T-cell (primary cell): ENCODE measurements at regions not wholly inside any gene's neighbourhood (a gene's known extent, or its start where the extent isn't known, plus 50 kb on each side); places are given as distances from the start of the nearest gene placed in this dataset.

ENCODE experiments used
- ATAC-seq, 4 experiments: fragments of 200-7000 bp in 3 of 4; fragments of 150-1000 bp in 1 of 4; cut with Tn5 transposase; replicated peaks in 1 of 4; 1 replicate in 3 of 4; 2 replicates in 1 of 4; pipeline ENCODE4 v1.10.0; 2021; ENCODE audit warnings: moderate library complexity in 3 of 4, mild to moderate bottlenecking in 2 of 4, moderate number of reproducible peaks in 1 of 4
- CTCF ChIA-PET, 2 donors: fragments of 300-600 bp; sonication (Branson Sonifier 250); formaldehyde crosslinking; loops; one replicate each; lab custom pipeline; 2022; ENCODE audit warnings: antibody characterized with exemption in 2 of 2; lab: Charles Lee
- POLR2A ChIA-PET, 2 donors: fragments of 300-600 bp; sonication (Branson Sonifier 250); formaldehyde crosslinking; loops; one replicate each; lab custom pipeline; 2022; ENCODE audit warnings: antibody characterized with exemption in 2 of 2; lab: Charles Lee
- DNase-seq, 35 experiments: peaks; one replicate each; pipeline versions ENCODE4 v3.0.0 to v3.0.0-alpha.2; 2013 to 2023
- H3K27ac ChIP-seq: one replicate; pipeline ENCODE4 v1.5.1; 2013; ENCODE audit warnings: low read length
- H3K27me3 ChIP-seq, 2 experiments: replicated peaks in 1 of 2; 1 replicate in 1 of 2; 2 replicates in 1 of 2; pipeline versions ENCODE4 v1.6.1 to v1.7.0; 2013; ENCODE audit warnings: low read length in 1 of 2, mixed read lengths in 1 of 2; ENCODE audit not compliant: control insufficient read depth in 2 of 2, insufficient read depth in 2 of 2; ENCODE audit errors: extremely low read depth in 1 of 2
- H3K36me3 ChIP-seq, 2 donors: 1 replicate in 1 of 2; 2 replicates in 1 of 2; pipeline versions ENCODE4 v1.6.1 to v1.7.0; 2013; ENCODE audit warnings: low read length in 1 of 2; ENCODE audit not compliant: control insufficient read depth in 2 of 2, insufficient read depth in 1 of 2; ENCODE audit errors: extremely low read depth in 1 of 2
- H3K4me1 ChIP-seq, 2 experiments: 1 replicate in 1 of 2; 2 replicates in 1 of 2; pipeline versions ENCODE4 v1.6.1 to v1.7.0; 2013; ENCODE audit warnings: low read length in 2 of 2, mixed read lengths in 1 of 2; ENCODE audit not compliant: insufficient read depth in 2 of 2, control insufficient read depth in 1 of 2; ENCODE audit errors: extremely low read depth in 1 of 2
- H3K4me3 ChIP-seq, 2 donors: 1 replicate in 1 of 2; 2 replicates in 1 of 2; pipeline versions ENCODE4 v1.5.1 to v1.7.0; 2013; ENCODE audit warnings: mild to moderate bottlenecking in 2 of 2, low read length in 1 of 2, moderate library complexity in 1 of 2; ENCODE audit not compliant: control insufficient read depth in 1 of 2; ENCODE audit errors: extremely low read depth in 1 of 2
- H3K9me3 ChIP-seq: 2 replicates; pipeline ENCODE4 v1.7.0; 2013
- H3K27ac Mint-ChIP-seq, 2 donors: one replicate each; pipeline ENCODE4 v1.8.0; 2020 to 2021; ENCODE audit warnings: mild to moderate bottlenecking in 2 of 2, mixed read lengths in 2 of 2
- H3K27me3 Mint-ChIP-seq, 2 donors: one replicate each; pipeline ENCODE4 v1.8.0; 2021 to 2022; ENCODE audit warnings: mixed read lengths in 2 of 2
- H3K36me3 Mint-ChIP-seq: one replicate; pipeline ENCODE4 v1.8.0; 2021; ENCODE audit warnings: mixed read lengths
- H3K4me1 Mint-ChIP-seq, 3 donors: one replicate each; pipeline ENCODE4 v1.8.0; 2020 to 2022; ENCODE audit warnings: mixed read lengths in 3 of 3, mild to moderate bottlenecking in 1 of 3
- H3K4me3 Mint-ChIP-seq, 3 donors: one replicate each; pipeline ENCODE4 v1.8.0; 2020 to 2022; ENCODE audit warnings: mild to moderate bottlenecking in 3 of 3, mixed read lengths in 3 of 3, moderate library complexity in 3 of 3
- H3K9me3 Mint-ChIP-seq, 3 donors: one replicate each; pipeline ENCODE4 v1.8.0; 2020 to 2022; ENCODE audit warnings: mixed read lengths in 3 of 3
- WGBS: methylation state at CpG from one replicate; pipeline ENCODE4 v1.1.5; 2013; ENCODE audit warnings: missing lambda C conversion rate; ENCODE audit not compliant: insufficient coverage; 5-methylcytosine and 5-hydroxymethylcytosine counted together

DNA sequence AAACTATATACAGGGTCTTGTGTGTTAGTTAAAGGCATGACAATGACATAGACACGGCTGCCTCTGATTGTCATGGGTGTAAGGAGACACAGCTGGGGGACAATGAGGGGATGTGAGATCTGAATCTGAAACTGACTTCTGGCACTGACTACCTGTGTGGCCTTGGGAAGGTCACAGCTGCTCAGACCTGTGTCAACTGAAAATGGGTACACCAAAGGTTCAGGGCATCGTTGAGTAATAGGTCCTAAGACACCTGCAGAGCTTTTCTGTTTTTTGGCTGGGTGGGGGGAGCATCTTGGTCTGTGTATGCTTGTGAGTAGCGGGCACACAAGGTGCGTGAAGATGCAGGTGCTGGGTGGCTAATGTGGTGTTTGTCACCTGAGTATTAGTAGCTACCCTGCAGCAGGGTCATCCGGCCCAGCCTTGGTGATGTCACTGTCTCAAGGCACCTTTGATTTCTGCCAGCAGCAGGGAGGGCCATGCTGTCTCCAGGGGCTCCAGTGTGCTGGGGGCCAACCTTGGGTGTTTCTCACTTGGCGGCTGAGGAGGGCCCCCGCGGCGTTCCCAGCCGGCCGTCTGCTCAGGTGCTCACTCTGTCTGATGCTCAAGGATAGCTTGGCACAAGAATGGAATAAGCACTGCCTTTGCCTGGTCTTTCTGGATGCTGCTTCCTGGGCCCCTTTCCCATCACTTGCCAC, 53.1 kb upstream of the HS6ST1 start:
- POLR2A ChIA-PET: no interaction called here
- Histone ChIP-seq H3K9me3 (no peaks in the 10 kb centered on the region), H3K4me1 (peaks cover 2 to 24% of the 10 kb centered on the region in 2 experiments), H3K4me3 (no peak overlapping the region), H3K27me3 (peaks cover 0 to 70% of the 10 kb centered on the region in 2 experiments), H3K36me3 (no peaks in the 10 kb centered on the region), H3K27ac (no peak overlapping the region)
- Mint-ChIP-seq H3K36me3 (no peaks in the 10 kb centered on the region), H3K9me3 (no peaks in the 10 kb centered on the region), H3K27me3 (peaks cover 0 to 2% of the 10 kb centered on the region in 2 donors), H3K27ac (no peak overlapping the region), H3K4me3 (no peak overlapping the region), H3K4me1 (peaks cover 0 to 13% (median 8%) of the 10 kb centered on the region in 3 donors)
- CTCF ChIA-PET: interaction anchor here (0.6 to 0.9 kb wide), 4 partner anchors 10 to 1239 kb away, joined by 3 to 7 read pairs (median 3); partner anchors contain the start of gene UGGT1 (in 1 of the 2)
- 83% methylated on average over 10 of the region's 11 CpGs for WGBS
- ATAC-seq (no peak), DNase-seq (no peak)

DNA sequence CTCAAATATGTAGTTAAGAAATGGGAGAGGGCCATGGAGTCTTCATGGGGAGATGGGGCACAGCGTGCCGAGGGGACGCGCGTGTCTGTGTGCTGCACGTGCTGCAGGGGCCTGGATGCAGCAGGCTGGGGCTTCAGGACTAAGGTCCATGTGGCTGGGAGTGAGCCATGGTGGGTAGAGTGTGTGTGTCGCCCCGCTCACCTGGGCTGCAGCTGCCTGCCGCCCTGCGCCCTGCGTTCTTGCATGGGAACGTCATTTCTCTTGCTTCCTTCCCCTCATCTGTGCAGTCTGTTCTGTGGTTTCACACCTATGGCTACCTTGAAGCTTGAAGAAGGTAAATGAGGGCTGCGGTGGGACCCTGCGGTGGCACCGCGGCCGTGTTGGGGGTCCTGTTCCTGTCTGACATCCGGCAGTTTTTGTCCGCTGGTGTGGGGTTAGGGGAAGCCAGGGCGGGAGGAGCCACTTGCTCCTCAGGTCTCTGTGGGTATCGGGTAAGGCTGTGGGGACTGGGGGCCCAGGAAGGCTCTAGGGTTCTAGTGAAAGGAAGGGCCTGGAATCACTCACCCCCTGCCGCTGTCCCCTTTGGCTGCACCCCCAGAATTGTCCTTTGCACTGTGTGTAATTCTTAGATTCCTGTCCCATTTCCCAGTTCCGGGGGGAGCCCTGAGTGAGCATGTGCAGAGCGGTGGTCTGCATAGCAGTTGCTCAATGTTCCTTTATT, 54.1 kb upstream of the HS6ST1 start:
- POLR2A ChIA-PET: no interaction called here
- CTCF ChIA-PET: interaction anchor here (0.6 to 0.9 kb wide), 2 partner anchors 11 to 1240 kb away, joined by 3 to 7 read pairs; no protein-coding TSS in a partner anchor
- Histone ChIP-seq H3K4me3 (no peak overlapping the region), H3K4me1 (peaks cover 2 to 24% of the 10 kb centered on the region in 2 experiments), H3K27ac (no peak overlapping the region), H3K27me3 (peaks cover 0 to 74% of the 10 kb centered on the region in 2 experiments), H3K36me3 (no peaks in the 10 kb centered on the region), H3K9me3 (no peaks in the 10 kb centered on the region)
- no peak overlapping the region for H3K4me3 Mint-ChIP-seq
- peaks cover 0 to 2% of the 10 kb centered on the region in 2 donors for H3K27me3 Mint-ChIP-seq
- no peak overlapping the region for H3K27ac Mint-ChIP-seq
- H3K9me3 Mint-ChIP-seq: no peaks in the 10 kb centered on the region
- 45% methylated on average over 16 of the region's 24 CpGs for WGBS
- no peaks in the 10 kb centered on the region for H3K36me3 Mint-ChIP-seq
- peak in 24 of 35 experiments; percentile 5 to 56 (median 16) for DNase-seq
- peak; percentile 17 to 60 (median 38) for ATAC-seq
- H3K4me1 Mint-ChIP-seq: peaks cover 0 to 13% (median 8%) of the 10 kb centered on the region in 3 donors

- H3K9me3 ChIP-seq: no peaks in the 10 kb centered on the region
- no peak overlapping the region for H3K4me3 Mint-ChIP-seq
- CTCF ChIA-PET: no interaction called here
- H3K4me3 ChIP-seq: no peak overlapping the region
- H3K4me1 ChIP-seq: peaks cover 2 to 24% of the 10 kb centered on the region in 2 experiments
- WGBS: 89% methylated on average over 6 of the region's 10 CpGs
- ATAC-seq: no peak
- H3K36me3 Mint-ChIP-seq: no peaks in the 10 kb centered on the region
- H3K27ac ChIP-seq: no peak overlapping the region
- H3K27ac Mint-ChIP-seq: no peak overlapping the region
- peaks cover 0 to 13% (median 8%) of the 10 kb centered on the region in 3 donors for H3K4me1 Mint-ChIP-seq
- POLR2A ChIA-PET: no interaction called here
- DNase-seq: no peak
- H3K27me3 Mint-ChIP-seq: peaks cover 0 to 2% of the 10 kb centered on the region in 2 donors
- H3K36me3 ChIP-seq: no peaks in the 10 kb centered on the region
- no peaks in the 10 kb centered on the region for H3K9me3 Mint-ChIP-seq
- peaks cover 0 to 77% of the 10 kb centered on the region in 2 experiments for H3K27me3 ChIP-seq
These were observed 54.9 kb upstream of the HS6ST1 start for GRCh38 chr2:128373451-128374000.

GRCh38 chr2:128374001-128374710, 55.5 kb upstream of the HS6ST1 start:
- H3K9me3 Mint-ChIP-seq: no peaks in the 10 kb centered on the region
- CTCF ChIA-PET: no interaction called here
- no peaks in the 10 kb centered on the region for H3K9me3 ChIP-seq
- H3K27ac Mint-ChIP-seq: no peak overlapping the region
- no peak overlapping the region for H3K27ac ChIP-seq
- H3K36me3 ChIP-seq: no peaks in the 10 kb centered on the region
- 79% methylated on average over 13 of the region's 15 CpGs for WGBS
- peaks cover 0 to 82% of the 10 kb centered on the region in 2 experiments for H3K27me3 ChIP-seq
- no peak for ATAC-seq
- H3K4me1 Mint-ChIP-seq: peaks cover 0 to 13% (median 8%) of the 10 kb centered on the region in 3 donors
- POLR2A ChIA-PET: no interaction called here
- H3K4me3 ChIP-seq: no peak overlapping the region
- no peak overlapping the region for H3K4me3 Mint-ChIP-seq
- no peaks in the 10 kb centered on the region for H3K36me3 Mint-ChIP-seq
- no peak for DNase-seq
- peaks cover 2 to 24% of the 10 kb centered on the region in 2 experiments for H3K4me1 ChIP-seq
- H3K27me3 Mint-ChIP-seq: peaks cover 0 to 2% of the 10 kb centered on the region in 2 donors

- Mint-ChIP-seq H3K27me3 (peaks cover 0 to 2% of the 10 kb centered on the region in 2 donors), H3K36me3 (no peaks in the 10 kb centered on the region), H3K9me3 (no peaks in the 10 kb centered on the region), H3K27ac (no peak overlapping the region), H3K4me1 (peaks cover 0 to 13% (median 8%) of the 10 kb centered on the region in 3 donors), H3K4me3 (no peak overlapping the region)
- Histone ChIP-seq H3K36me3 (no peaks in the 10 kb centered on the region), H3K4me1 (peaks cover 2 to 24% of the 10 kb centered on the region in 2 experiments), H3K9me3 (no peaks in the 10 kb centered on the region), H3K27ac (no peak overlapping the region), H3K27me3 (peaks cover 0 to 84% of the 10 kb centered on the region in 2 experiments), H3K4me3 (no peak overlapping the region)
- POLR2A ChIA-PET: interaction anchor here in 1 of 2 donors (0.6 kb wide), 1 partner anchor 9 kb away, joined by 5 read pairs; no protein-coding TSS in a partner anchor
- ATAC-seq (no peak), DNase-seq (peak in 2 of 35 experiments; percentile 8 to 17)
- 90% methylated on average over 8 of the region's 19 CpGs for WGBS
- CTCF ChIA-PET: no interaction called here
These were observed 56.2 kb upstream of the HS6ST1 start for GRCh38 chr2:128374711-128375413.
